ENCODE measurements at regions not wholly inside any gene's neighbourhood (a gene's known extent, or its start where the extent isn't known, plus 50 kb on each side); places are given as distances from the start of the nearest gene placed in this dataset.
A peak's percentile ranks its signal among the peaks of the same experiment; 100 is the strongest.
"Not testable (repeated sequence)": the region's sequence is repeated elsewhere in the genome, so short reads cannot be mapped to it uniquely, and the experiment has no call there.

DNA sequence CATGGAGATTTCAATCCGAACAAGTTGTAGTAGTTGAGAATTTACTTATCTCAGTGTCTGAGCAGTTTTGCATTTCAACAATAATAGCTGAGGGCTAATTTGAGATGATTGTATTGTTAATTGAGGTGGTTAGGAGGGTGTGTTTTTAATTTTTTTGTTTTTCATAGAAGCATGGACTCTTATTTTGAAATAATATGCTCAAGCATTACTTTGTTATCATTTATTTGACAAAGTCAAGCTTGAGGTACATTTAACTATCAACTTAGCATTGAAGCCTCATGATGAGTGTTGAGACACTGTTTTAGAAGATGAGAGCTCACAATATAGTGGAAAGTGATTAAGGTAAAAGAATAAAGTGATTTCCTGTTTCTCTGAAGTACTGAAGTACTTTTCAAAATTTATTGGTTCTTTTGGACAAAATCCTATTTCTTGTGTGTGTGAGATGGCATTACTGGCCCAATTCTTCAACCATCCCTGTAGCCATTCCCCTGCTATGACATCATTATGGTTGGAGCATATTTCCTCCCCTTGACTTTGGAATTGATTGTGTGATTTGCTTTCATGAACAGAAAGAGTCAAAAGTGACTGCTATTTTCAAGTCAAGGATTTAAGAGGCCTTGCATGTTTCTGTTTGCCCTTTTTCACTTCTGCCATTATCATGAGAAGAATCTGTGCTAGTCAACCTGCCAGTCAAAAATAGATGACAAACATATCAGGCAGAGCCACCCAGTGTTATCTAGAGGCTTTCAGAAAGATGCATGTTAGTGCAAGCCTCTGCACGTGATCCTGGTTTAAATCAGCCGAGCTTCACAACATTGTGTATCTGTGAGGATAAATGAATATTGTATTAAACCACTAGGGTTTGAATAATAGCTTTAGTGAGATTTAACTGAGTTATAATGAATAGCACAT, 1112.3 kb upstream of the CITED2 start:
- peak; percentile 75 for DNase-seq

DNA sequence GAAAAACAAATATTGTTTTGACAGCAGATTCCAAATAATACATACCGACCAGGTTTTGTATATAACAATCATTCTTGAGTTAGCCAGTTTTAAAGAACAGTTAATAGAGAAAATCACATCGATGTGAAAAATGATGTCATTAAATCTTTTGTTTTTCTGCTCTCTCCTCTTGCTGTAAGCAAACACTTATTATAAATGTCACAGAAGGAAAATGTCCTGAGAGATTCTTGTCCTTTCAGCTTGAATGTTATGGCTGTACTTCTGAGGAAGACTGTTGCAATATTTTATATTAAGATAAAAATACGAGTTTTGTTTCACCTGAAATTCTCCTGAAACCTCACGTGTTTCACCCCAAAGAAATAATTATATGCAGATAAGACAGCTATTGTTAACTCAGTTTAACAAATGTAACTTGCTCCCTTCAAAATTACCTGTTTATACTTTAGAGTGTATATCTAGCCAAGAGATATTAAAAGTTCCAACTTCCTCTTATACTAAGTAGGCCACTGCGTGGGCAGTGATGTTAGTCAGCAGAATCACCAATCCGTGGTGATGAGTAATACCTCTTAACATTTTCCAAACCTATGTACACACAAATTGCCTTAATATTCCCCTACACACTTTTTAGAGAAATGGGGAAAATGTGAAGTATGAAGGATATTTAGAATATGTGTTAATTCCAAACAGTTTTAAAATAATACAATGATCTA, 1111.4 kb upstream of the CITED2 start:
- peak; percentile 96 for DNase-seq

DNA sequence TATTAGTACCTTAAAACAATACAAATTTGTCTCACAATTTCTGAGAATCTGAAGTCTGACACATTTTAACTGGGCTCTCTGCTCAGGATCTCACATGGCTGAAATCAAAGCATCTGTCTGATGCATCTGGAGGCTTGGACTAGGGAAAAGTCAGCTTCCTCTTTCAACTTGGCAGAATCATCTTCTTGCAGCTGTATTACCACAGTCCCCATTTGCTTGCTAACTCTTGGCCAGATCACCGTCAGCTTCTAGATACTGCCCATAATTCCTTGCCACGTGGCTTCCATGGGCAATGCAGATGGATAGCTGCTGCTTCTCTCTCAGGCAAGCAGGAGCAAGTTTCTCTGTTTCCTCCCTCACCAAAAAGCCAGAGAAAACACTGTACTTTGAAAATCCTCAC, 1106.4 kb upstream of the CITED2 start:
- DNase-seq = peak; percentile 54

DNA sequence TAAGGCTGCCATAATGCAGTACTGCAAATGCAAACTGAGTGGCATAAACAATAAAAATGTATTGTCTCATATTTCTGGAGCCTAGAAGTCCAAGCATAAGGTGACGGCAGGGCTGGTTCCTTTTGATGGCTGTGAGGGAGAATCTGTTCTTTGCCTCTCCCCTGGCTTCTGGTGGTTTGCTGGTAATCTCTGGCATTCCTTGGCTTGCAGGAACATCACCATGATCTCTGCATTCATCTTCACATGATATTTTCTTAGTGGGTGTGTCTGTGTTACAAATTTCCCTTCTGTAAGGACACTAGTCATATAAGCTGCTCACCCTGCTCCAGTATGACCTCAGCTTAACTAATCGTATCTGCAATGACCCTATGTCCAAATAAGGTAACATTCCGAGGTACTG, 1104.2 kb upstream of the CITED2 start:
- DNase-seq = no peak

DNA sequence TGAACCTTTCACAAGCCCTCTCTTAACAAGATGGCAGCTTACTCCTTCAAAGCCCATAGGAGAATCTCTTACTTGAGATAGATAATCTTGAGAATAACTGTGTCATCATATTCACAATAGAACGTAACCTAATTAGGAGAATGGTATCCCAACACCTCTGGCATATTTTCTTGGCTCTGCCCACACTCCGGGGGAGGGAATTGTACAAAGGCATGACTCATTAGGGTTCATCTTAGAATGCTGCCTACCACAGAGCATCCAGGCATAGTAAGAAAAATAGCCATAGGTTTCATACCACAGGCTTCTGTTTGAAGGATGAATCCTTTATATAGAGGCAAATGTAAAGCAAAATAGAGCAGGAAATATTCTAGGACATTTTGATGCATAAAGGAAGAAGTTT, 1100.6 kb upstream of the CITED2 start:
- DNase-seq = peak; percentile 58

DNA sequence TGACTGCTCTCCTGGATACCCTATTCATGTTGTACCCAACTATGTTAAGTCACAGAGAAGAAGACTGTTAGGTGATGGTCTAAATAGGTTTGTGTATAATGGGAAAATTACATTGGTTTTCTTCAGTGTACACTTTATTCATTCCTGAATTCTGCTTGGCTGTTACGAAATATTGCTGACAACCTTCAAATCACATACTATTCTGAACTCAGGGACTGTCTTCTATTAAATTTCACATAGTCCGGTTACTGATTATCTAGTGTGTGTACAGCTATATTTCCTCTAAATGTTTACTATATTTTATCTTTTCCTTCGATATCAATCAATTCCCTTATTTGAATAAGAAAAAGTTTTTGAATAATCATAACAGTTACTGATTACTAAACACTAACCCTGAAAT, 1090.3 kb upstream of the CITED2 start:
- no peak for DNase-seq

DNA sequence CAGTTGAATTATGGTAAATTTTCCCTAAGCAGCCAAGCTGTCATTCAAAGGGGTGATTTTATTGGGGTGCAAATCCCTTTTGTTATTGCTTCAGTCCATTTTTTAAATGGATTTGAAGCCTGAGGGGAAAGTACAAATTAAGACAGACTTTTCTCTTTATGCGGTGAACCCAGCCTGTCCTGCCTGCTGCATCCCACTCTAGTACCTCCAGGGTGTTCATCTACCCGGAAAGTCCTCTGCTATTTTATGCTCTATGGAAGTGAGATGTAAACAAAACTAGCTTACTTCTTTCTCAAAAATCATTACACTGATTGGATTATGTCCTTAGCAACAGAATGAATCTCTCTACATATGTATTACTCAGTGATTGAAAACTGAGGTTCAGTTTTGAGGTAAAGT, 1088.9 kb upstream of the CITED2 start:
- DNase-seq = no peak

DNA sequence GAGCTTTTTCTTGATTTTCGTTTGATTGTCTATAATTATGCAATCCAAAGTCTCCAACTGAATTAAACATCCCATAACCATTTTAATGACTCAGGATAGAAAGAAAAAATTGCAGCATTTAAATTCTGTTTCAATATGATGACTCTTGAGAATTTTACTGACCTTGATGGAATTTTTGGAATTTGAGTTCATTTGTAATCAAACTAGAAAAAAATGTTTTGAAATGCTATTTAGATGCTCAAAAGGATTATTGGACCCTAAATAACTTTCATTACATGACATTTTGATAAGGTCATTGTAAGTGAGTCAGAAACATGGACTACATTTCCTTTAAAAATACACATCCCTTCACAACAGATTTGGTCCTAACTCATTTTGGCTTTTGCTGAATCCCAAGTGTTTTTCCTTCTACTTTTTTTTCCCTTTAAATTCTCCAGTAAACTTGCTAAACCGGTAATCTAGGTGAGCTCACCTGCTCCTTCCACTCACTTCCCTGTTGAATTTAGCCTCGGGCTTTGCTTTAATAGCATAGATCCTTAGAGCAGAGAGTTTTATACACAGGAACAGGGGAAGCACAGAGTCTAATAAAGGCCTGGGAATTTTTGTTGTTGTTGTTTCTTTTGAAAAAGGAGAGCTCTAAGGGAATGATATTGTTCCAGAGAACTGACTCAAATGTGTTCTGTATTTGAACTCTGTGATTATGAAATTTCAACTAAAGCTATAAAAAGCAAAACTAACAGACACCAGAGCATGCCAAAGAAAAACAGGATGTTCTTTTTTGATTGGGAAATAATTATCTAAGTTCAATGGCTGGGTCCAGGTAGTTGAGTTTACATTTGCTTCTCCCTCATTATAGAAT, 1088.2 kb upstream of the CITED2 start:
- DNase-seq = peak; percentile 80

DNA sequence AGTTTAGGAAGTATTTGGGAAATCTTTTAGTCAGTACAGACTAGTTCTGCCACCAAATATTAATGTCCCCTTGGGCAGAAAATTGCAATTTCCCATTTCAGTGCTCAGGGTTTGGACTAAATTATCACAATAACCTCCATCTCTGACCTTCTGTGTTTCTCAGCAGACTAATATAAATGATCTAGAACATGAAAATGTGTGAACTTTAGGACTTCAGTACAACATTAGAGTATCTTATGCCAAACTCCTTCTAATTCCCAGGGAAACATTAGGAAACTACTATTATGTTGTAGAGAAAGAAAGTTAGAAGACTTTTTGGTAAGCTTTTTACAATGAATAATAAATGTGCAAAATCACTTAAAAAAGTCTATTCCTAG, 1087.6 kb upstream of the CITED2 start:
- no peak for DNase-seq

DNA sequence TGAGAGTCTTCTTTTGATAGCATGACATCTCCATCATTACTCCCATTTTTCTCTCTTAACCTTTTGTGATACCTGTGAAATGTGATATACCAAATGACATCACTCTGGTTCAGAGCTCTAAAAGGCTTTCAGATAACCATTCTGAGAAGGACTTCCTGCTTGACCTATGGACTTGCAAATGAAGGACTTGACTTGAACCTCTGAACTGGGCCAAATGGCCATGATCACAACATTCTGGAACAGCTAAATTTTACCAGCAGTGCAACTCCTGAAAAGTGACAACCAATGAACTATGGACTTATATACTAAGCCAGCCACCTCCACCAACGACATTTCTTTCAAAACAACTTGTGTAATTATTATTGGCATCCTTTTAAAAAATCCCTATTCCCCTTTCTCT, 1085.8 kb upstream of the CITED2 start:
- DNase-seq = no peak

DNA sequence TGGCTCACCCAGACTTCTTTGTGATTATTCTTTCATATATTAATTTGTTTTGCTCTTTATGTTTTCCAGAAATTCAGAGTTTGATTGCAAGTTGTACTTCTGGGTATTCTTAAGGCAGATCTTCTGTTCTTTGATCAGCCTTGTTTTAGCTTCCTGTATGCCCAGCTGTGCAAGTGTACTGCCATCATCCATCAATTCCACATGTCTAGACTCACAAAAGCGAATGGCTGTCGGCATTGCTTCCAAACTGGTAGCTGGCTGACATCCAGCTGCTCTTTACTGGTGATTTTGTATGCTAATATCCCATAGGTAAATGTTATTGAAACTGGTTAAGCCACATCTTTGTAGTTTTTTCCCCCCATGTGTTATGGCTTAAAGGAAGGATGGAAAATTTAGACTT, 1084.8 kb upstream of the CITED2 start:
- no peak for DNase-seq

DNA sequence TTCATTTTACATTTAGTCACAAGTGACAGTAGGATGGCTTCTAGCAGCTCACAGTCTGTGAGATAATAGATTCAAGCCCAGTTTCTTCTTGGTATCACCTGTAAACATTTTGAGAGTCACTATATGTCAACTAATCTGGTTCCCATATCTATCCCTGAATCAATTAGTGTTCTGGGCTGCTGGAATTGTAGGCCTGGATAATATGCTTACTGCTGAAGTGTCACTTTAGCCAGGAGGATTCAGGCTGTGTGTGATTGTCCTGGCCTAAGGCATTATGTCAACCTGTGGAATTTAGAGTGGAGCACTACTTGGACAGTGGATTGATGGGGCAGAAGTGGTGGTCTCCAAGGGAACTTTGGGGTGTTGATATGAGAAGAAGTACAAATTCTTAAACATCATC, 1071.8 kb upstream of the CITED2 start:
- no peak for DNase-seq

DNA sequence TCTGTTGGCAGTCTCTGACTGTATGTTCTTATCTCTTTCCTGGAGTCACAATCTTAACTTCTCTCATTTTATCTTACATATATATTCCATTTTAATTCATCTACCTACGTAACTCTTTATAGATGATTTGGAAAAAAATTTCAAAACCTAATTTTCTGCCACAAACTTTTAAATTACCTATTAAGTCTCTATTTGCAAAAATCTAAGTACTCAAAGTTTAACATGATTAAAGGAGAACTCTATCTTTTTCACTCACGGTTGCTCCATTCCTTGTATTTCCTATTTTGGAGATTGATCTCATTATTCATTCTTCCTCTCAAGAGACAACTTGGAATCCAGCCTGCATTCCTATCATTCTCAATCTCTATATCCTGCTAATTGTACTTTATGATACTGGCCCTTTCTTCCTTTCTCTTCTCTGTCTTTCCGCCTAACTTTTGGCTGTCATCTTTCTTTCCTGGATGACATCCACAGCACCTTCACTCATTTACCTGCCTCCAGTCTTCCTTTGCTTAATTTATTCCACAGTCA, 1071.1 kb upstream of the CITED2 start:
- peak; percentile 94 for DNase-seq

DNA sequence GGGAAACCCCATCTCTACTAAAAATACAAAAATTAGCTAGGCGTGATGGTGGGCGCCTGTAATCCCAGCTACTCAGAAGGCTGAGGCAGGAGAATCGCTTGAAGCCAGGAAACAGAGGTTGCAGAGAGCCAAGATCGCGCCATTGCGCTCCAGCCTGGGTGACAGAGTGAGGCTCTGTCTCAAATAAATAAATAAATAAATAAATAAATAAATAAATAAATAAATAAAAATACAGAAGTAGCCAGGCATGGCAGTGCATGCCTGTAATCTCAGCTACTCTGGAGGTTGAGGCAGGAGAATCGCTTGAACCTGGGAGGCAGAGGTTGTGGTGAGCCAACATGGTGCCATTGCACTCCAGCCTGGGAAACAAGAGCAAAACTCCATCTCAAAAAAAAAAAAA, 1068.7 kb upstream of the CITED2 start:
- not testable (repeated sequence) for DNase-seq

DNA sequence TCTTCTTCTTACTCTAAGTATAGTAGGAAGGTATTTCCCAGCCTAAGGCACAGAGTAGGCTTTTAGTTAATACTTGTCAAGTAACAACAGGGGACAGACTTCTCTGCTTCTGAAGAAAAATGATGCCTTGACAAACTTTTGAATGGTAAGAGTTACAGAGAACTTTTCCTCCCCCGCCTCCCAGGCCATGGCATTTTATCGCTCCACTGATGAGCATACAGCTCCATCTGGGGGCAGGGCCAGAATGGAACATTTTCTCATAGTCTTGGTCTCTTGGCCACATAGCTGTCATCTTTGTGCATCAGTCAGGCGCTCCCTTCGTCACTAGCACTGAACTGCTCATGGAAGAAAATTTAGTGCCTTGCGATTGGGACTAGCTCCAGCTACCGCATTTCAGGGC, 1066.8 kb upstream of the CITED2 start:
- peak; percentile 97 for DNase-seq

DNA sequence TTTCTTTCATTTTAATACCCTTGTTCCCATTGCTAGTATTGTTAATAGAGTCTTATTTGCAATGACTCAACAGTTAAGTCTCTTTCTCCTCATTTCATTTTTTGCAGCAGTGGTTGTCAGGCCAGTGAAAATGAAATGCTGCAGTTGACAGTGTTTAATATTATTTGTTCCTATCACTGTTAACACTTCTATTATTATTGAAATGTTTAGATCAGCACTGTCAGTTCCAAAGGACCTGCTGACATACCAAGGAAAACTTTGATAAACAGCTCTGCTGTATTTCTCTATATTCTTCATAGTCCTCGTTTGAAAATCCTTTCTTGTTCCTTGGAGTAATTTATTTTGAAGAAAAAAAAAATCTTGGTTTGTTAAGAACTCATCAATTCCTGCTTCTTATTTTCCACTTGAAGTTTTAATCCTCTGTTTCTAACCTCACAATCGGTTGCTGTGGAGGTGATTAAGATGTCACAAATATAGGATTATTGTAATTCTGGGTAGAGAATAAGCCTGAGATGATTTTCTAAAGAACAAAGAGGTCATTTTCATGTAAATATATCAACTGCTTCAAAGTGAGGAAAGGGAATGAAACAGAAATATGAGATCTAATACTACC, 1065.9 kb upstream of the CITED2 start:
- peak; percentile 46 for DNase-seq

DNA sequence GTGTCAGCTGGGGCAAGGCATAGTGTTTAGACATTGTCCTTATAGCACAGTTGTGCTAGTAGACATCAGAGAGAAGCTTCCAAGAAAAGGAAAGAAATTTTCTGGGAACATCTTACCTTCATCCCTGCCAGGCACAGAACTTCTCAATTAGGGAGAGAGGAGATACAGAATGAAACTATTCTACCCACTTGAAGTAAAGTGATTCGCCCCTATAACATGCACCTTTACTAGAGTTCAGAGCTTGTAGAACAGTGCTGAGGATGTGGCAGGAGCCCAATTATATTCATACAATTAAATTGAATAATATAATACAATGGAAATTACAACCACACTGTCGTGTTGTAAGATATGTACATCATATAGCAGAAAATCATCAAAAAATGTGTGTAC, 1063.9 kb upstream of the CITED2 start:
- peak; percentile 75 for DNase-seq

DNA sequence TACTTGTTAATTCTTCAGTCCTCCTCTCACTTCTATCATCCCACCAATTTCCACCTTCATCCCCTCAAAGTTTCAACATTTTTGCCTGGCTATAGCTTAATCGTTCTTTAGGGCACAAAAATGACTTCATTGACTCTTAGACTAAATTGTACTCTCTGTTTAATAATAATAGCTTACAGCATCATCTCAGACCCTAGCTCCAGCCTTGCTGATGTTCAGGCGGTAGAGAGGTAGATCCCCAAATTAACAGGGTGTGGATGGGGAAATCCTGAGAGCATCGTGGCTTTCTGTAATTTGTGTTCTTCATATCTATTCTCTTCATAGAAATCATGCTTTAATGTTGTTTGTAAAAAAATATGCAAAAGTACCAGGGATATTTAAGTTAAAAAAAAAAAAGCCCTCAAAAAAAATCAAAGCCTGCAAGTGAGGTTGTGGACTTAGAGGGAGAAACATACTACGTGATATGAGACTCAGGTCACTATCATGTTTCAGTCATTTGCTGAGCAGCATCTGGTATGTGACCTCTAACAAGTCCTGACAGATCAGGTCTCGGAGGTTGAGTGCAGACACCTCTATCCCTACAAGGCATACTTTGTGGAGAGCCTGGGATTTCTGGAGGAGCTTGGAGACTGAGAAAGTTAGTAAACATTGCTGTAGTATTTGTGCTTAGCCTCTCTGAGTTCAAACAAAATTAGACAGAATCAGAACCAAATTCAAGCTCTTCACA, 1063.3 kb upstream of the CITED2 start:
- peak; percentile 16 for DNase-seq

DNA sequence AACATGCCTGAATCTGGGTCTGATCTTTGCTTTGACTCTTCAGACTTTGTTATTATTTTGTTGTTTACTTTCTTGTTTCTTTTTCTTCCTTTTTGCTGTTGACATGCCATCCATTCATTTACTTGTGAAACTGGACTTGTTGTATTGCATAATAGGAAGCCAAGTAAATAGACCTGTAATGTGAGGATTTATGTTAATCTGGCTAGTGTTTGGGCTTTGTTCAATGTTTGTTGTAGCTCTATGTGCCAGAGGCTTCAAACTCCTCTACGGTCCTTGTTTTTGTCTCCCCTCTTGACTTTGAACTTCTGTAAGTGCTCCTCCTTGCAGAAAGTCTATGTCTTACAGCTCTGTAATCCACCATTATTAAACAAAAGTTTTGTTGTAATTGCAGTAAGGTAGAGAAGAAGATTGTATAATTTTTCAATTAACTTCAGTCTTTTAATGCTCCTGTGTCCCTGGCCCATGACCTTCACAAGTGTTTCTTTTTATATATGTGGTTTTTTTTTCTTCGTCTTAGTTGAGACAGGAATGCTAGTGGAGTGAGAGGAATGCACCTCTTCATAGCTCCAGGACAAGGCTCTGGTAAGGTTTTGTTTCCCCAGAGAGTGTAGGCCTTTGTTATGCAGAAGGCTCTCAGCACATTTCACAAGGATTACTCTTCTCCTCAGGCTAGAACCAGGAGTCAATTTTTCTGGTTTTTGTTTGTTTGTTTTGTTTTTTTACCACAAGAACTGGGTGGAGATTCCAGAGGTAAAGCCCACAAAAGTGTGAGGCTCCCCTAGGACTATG, 1061.8 kb upstream of the CITED2 start:
- peak; percentile 92 for DNase-seq

DNA sequence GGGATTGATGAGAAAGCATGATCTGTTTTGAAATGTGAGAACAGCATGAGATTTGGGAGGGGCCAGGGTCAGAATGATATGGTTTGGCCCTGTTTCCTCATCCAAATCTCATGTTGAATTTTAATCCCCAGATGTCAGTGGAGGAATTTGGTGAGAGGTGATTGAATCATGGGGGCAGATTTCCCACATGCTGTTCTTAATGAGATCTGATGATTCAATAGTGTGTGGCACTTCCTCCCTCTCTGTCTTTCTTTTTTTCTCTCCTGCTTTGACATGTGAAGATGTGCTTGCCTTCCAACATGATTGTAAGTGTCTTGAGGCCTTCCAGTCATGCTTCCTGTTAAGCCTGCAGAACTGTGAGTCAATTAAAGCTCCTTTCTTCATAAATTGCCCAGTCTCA, 1060.3 kb upstream of the CITED2 start:
- DNase-seq = peak; percentile 83

DNA sequence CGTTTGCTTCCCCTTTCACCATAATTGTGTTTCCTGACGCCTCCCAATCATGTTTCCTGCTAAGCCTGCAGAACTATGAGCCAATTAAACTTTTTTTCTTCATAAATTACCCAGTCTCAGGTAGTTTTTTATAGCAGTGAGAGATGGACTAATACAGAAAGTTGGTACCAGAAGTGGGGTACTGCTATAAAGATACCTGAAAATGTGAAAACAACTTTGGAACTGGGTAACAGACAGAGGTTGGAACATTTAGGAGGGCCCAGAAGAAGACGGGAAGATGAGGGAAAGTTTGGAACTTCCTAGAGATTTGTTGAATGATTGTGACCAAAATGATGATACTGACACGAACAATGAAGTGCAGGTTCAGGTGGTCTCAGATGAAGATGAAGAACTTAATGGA, 1058.6 kb upstream of the CITED2 start:
- no peak for DNase-seq

Measured in fibroblast of skin of right biceps (primary cell).